ENCODE measurements at regions not wholly inside any gene's neighbourhood (a gene's known extent, or its start where the extent isn't known, plus 50 kb on each side); places are given as distances from the start of the nearest gene placed in this dataset.
"Not testable (repeated sequence)": the region's sequence is repeated elsewhere in the genome, so short reads cannot be mapped to it uniquely, and the experiment has no call there.

DNA sequence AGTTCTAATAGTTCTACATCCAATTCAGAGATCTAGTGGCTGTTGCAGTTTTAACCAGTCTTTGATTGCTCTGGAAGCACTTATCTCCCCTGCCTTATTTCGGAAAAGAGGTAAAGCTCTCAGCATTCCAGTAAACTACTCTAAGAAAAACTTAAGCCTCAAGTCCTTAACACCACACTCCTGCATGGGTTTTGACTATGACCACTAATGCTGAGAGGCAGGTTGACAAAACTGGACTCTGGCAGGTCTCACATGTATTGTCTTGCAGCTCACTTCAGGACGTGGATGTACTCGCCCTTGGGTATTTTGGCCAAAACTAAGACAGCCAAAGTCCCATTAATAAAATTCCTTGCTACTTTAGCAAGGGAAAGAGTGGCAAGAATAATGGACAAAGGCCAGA is 405.9 kb upstream of the GRM7 start:
- Mint-ChIP-seq H3K4me1 (no peaks in the 10 kb centered on the region), H3K9me3 (peaks cover 0 to 17% (median 3%) of the 10 kb centered on the region in 9 donors), H3K27ac (no peak overlapping the region), H3K36me3 (no peaks in the 10 kb centered on the region), H3K27me3 (no peaks in the 10 kb centered on the region), H3K4me3 (no peak overlapping the region)
- ATAC-seq: no peak
- POLR2A ChIA-PET: no interaction called here
- DNase-seq: no peak

DNA sequence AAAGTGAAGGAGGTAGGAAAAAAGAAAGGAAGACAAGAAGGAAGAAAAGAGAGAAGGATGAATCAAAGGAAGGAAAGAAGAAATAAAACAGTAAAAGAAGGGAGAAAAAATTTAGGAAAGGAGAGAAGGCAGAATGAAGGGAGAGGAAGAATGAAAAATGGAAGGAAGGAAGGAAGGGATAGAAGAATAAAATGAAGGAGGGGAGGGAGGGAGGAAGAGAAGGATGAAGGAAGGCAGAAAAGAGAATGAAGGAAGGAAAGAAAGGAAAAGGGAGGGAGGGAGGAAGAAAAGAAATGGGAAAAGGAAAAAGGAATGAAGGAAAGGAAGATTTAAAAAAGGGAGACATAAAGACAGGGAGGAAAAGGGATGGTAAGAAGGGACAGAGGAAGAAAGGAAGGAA is 393.7 kb upstream of the GRM7 start:
- no peak for ATAC-seq

GRCh38 chr3:6468589-6468988 is 392.3 kb upstream of the GRM7 start:
- Mint-ChIP-seq H3K9me3 (peaks cover 0 to 14% (median 0%) of the 10 kb centered on the region in 9 donors), H3K4me1 (no peaks in the 10 kb centered on the region), H3K27me3 (no peaks in the 10 kb centered on the region), H3K4me3 (no peak overlapping the region), H3K36me3 (no peaks in the 10 kb centered on the region), H3K27ac (no peak overlapping the region)
- POLR2A ChIA-PET: no interaction called here
- DNase-seq: no peak
- ATAC-seq: no peak

More for the DNA sequence above, 393.7 kb upstream of the GRM7 start:
- Mint-ChIP-seq H3K36me3 (peaks cover 0 to 7% (median 0%) of the 10 kb centered on the region in 3 donors), H3K9me3 (peaks cover 0 to 16% (median 5%) of the 10 kb centered on the region in 9 donors), H3K4me1 (no peaks in the 10 kb centered on the region), H3K27me3 (no peaks in the 10 kb centered on the region), H3K27ac (peak overlapping the region in 1 of 10 donors; percentile 54), H3K4me3 (no peak overlapping the region)
- DNase-seq: no peak
- POLR2A ChIA-PET: no interaction called here

- Mint-ChIP-seq H3K9me3 (peaks cover 0 to 11% (median 0%) of the 10 kb centered on the region in 9 donors), H3K4me1 (no peaks in the 10 kb centered on the region), H3K36me3 (no peaks in the 10 kb centered on the region), H3K4me3 (no peak overlapping the region), H3K27ac (no peak overlapping the region), H3K27me3 (no peaks in the 10 kb centered on the region)
- DNase-seq (no peak), ATAC-seq (no peak)
- POLR2A ChIA-PET: no interaction called here
These were observed 389.2 kb upstream of the GRM7 start for GRCh38 chr3:6471744-6472143.

DNA sequence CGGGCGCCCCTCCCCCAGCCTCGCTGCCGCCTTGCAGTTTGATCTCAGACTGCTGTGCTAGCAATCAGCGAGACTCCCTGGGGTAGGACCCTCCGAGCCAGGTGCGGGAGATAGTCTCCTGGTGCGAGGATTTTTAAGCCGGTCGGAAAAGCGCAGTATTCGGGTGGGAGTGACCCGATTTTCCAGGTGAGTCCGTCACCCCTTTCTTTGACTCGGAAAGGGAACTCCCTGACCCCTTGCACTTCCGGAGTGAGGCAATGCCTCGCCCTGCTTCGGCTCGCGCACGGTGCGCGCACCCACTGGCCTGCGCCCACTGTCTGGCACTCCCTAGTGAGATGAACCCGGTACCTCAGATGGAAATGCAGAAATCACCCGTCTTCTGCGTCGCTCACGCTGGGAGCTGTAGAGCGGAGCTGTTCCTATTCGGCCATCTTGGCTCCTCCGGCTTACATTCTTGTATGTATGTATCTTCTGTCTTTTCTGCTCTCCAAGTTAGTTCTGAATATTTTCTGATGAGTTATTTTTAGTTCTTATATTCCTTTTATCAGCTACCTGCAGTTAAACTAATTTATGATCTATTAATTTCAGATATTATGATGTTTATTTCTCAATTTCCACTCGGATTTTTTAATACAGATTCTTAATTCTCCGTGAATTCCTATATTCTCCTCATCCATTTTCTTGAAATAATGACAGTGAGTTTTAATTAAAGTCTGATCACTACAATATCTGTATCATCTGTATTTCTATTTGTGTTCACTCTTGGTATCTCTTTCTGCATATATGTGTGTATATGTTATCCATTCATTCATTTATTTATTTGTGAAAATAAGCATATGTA is 370.2 kb upstream of the GRM7 start:
- DNase-seq, H3K27me3 Mint-ChIP-seq, POLR2A ChIA-PET, H3K27ac Mint-ChIP-seq, H3K4me1 Mint-ChIP-seq, H3K4me3 Mint-ChIP-seq, ATAC-seq, H3K36me3 Mint-ChIP-seq: not testable (repeated sequence)
- H3K9me3 Mint-ChIP-seq: peaks cover 0 to 21% (median 8%) of the 10 kb centered on the region in 9 donors

DNA sequence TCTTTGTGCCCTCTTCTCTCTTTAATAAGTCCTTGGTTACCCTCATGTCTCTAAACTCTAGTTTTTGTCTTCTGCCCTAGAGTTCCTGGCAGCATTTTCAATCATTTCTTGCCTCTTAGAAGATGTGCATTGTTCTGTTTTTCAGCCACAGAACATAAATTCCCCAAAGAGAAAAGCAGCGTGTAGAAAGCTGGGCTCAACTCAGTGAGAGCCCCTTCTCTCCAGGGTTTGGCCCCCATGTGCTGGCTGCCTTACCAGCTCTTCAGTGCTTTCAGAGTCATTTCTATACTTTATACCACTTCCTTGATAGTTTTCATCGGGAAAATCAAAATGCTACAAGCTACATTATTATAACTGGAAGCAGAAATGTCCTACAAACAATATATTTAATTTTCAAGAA is 369.1 kb upstream of the GRM7 start:
- H3K36me3 Mint-ChIP-seq: no peaks in the 10 kb centered on the region
- peaks cover 0 to 25% (median 8%) of the 10 kb centered on the region in 9 donors for H3K9me3 Mint-ChIP-seq
- H3K27me3 Mint-ChIP-seq: peaks cover 0 to 3% (median 0%) of the 10 kb centered on the region in 5 donors
- DNase-seq (no peak), ATAC-seq (no peak)
- no peak overlapping the region for H3K27ac Mint-ChIP-seq
- POLR2A ChIA-PET: no interaction called here
- H3K4me3 Mint-ChIP-seq: no peak overlapping the region
- no peaks in the 10 kb centered on the region for H3K4me1 Mint-ChIP-seq

GRCh38 chr3:6492306-6492705 is 368.6 kb upstream of the GRM7 start:
- no peak overlapping the region for H3K27ac Mint-ChIP-seq
- DNase-seq (no peak), ATAC-seq (no peak)
- H3K9me3 Mint-ChIP-seq: peaks cover 0 to 25% (median 8%) of the 10 kb centered on the region in 9 donors
- H3K4me3 Mint-ChIP-seq: no peak overlapping the region
- peaks cover 0 to 3% (median 0%) of the 10 kb centered on the region in 5 donors for H3K27me3 Mint-ChIP-seq
- POLR2A ChIA-PET: no interaction called here
- no peaks in the 10 kb centered on the region for H3K36me3 Mint-ChIP-seq
- H3K4me1 Mint-ChIP-seq: no peaks in the 10 kb centered on the region

DNA sequence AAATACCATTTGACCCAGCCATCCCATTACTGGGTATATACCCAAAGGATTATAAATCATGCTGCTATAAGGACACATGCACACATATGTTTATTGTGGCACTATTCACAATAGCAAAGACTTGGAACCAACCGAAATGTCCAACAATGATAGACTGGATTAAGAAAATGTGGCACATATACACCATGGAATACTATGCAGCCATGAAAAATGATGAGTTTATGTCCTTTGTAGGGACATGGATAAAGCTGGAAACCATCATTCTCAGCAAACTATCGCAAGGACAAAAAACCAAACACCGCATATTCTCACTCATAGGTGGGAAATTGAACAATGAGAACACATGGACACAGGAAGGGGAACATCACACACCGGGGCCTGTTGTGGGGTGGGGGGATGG is 362.0 kb upstream of the GRM7 start:
- H3K27ac Mint-ChIP-seq, H3K27me3 Mint-ChIP-seq, POLR2A ChIA-PET, ATAC-seq, DNase-seq, H3K4me3 Mint-ChIP-seq, H3K4me1 Mint-ChIP-seq, H3K36me3 Mint-ChIP-seq: not testable (repeated sequence)
- H3K9me3 Mint-ChIP-seq: peaks cover 2 to 31% (median 12%) of the 10 kb centered on the region in 9 donors

- POLR2A ChIA-PET: no interaction called here
- Mint-ChIP-seq H3K27me3 (no peaks in the 10 kb centered on the region), H3K4me3 (no peak overlapping the region), H3K27ac (no peak overlapping the region), H3K36me3 (no peaks in the 10 kb centered on the region), H3K9me3 (peaks cover 2 to 33% (median 16%) of the 10 kb centered on the region in 9 donors), H3K4me1 (no peaks in the 10 kb centered on the region)
- DNase-seq (no peak), ATAC-seq (no peak)
These were observed 356.6 kb upstream of the GRM7 start for GRCh38 chr3:6504347-6504746.

- DNase-seq: no peak
- no peak for ATAC-seq
- Mint-ChIP-seq H3K9me3 (peaks cover 2 to 28% (median 16%) of the 10 kb centered on the region in 9 donors), H3K36me3 (no peaks in the 10 kb centered on the region), H3K27ac (no peak overlapping the region), H3K4me1 (no peaks in the 10 kb centered on the region), H3K4me3 (no peak overlapping the region), H3K27me3 (no peaks in the 10 kb centered on the region)
- POLR2A ChIA-PET: no interaction called here
These were observed 356.1 kb upstream of the GRM7 start for GRCh38 chr3:6504834-6505233.

DNA sequence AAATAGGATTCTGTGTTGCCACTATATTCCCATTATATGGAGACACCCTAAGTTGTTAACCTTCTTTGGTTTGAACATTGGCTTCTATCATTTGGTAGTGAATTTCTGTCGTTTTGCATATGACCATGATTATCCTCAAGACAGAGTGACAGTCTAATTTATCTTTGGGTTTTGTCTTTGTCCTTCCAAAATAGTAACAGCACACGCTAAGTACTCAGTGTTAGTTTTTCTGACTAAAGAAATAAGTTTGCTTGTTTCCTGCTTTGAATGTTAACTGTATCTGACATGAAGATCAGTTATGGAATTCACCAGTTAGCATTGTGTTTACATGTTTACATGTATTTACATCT is 352.5 kb upstream of the GRM7 start:
- POLR2A ChIA-PET: no interaction called here
- ATAC-seq (no peak), DNase-seq (no peak)
- H3K4me1 Mint-ChIP-seq: no peaks in the 10 kb centered on the region
- H3K36me3 Mint-ChIP-seq: no peaks in the 10 kb centered on the region
- no peak overlapping the region for H3K27ac Mint-ChIP-seq
- peaks cover 0 to 14% (median 4%) of the 10 kb centered on the region in 9 donors for H3K9me3 Mint-ChIP-seq
- no peaks in the 10 kb centered on the region for H3K27me3 Mint-ChIP-seq
- no peak overlapping the region for H3K4me3 Mint-ChIP-seq

DNA sequence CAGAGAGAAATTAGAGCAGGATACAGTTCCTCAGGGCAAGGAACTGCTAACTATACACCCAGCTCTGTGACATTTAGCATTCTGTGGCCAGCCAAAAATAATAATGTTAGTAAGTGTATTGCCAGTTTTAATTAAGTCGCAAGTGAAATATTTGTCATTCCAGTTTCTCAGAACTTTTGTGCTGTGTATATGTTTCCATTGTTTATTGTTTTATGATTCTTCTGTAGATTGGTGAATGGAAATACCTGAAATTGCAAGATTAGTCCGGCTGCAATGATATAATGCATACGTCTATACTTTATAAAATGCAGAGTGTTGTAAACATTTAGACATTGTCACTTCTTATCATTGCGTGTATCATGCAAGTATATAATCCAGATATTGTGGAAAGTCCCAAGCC is 351.3 kb upstream of the GRM7 start:
- Mint-ChIP-seq H3K27me3 (no peaks in the 10 kb centered on the region), H3K9me3 (peaks cover 0 to 10% (median 2%) of the 10 kb centered on the region in 9 donors), H3K4me3 (no peak overlapping the region), H3K4me1 (no peaks in the 10 kb centered on the region), H3K36me3 (no peaks in the 10 kb centered on the region), H3K27ac (no peak overlapping the region)
- POLR2A ChIA-PET: no interaction called here
- ATAC-seq (no peak), DNase-seq (no peak)

DNA sequence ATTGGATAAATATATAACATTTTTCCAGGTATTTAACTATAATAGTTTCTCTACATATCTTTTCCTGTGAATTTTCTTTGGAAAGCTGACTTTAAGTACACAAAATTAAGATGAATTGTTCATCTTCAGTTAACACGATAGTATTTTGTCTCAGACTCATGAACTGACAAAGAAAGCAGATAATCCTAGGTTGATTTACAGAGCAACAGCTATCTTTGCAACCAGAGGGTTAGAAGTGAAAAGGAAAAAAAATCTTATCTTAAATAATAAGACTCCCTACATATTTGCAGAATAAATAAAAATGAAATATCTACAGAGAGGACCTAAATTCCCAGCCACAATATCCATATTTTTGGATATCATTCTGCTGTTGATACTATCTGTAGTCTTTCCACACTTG is 350.2 kb upstream of the GRM7 start:
- Mint-ChIP-seq H3K27ac (no peak overlapping the region), H3K27me3 (no peaks in the 10 kb centered on the region), H3K9me3 (peaks cover 0 to 18% (median 4%) of the 10 kb centered on the region in 9 donors), H3K36me3 (no peaks in the 10 kb centered on the region), H3K4me1 (no peaks in the 10 kb centered on the region), H3K4me3 (no peak overlapping the region)
- POLR2A ChIA-PET: no interaction called here
- DNase-seq (no peak), ATAC-seq (no peak)

GRCh38 chr3:6512172-6512800 is 348.6 kb upstream of the GRM7 start:
- Mint-ChIP-seq H3K9me3 (peaks cover 0 to 23% (median 5%) of the 10 kb centered on the region in 9 donors), H3K36me3 (no peaks in the 10 kb centered on the region), H3K4me1 (no peaks in the 10 kb centered on the region), H3K4me3 (no peak overlapping the region), H3K27me3 (no peaks in the 10 kb centered on the region), H3K27ac (no peak overlapping the region)
- ATAC-seq: peak in 1 of 2 donors; percentile 20
- POLR2A ChIA-PET: no interaction called here
- no peak for DNase-seq

Data from naive thymus-derived CD8-positive, alpha-beta T cell (primary cell).